ENCODE measurements at regions not wholly inside any gene's neighbourhood (a gene's known extent, or its start where the extent isn't known, plus 50 kb on each side); places are given as distances from the start of the nearest gene placed in this dataset.

DNA sequence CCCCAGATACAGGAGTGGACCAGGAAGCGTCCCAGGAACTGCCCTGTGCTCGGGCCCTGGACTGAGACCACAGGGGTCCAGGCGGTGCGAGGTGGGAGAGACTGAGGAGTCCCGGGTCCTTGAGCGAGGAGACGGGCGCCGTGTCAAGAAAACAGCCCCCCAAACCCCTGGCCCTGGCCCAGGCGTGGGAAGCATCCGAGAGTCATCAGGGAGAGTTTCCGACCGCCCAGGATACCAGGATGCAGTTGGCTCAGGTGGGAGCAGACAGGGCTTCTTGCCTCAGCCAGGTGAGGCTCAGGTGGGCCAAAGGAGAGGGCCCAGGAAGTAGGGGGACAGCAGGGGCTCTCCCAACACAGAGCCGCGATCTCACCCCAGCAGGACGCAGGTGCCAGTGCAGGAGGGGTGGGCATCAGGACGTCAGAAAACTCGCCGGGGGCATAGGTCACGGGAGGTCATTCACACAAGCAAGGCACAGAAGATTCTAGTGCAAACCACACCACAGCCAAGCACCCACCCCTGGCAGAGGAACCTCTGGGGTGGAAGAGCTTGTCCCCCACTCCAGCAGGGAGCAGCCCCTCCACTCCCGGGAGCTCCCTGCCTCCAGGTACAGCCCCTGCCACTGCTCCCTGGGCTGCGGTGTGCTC is 102.5 kb upstream of the EIF5 start:
- no peak for TF ChIP-seq POLR2AphosphoS5 (IDR thresholded peaks at IDR 0.05; ENCODE audit: low read depth, low read length)
- no peak for TF ChIP-seq TAF1 (IDR thresholded peaks at IDR 0.05; ENCODE audit: borderline replicate concordance, low read depth, low read length)
